ENCODE measurements at regions not wholly inside any gene's neighbourhood (a gene's known extent, or its start where the extent isn't known, plus 50 kb on each side); places are given as distances from the start of the nearest gene placed in this dataset.

- no peaks in the 10 kb centered on the region for H3K27me3 ChIP-seq
- H3K9me3 ChIP-seq (replicated peaks): no peaks in the 10 kb centered on the region
- no peaks in the 10 kb centered on the region for H3K36me3 ChIP-seq
- no peaks in the 10 kb centered on the region for H3K4me1 ChIP-seq
- H3K27ac ChIP-seq: no peak overlapping the region
- H3K4me3 ChIP-seq: no peak overlapping the region
- no peak for DNase-seq
Observed at GRCh38 chrX:7789200-7789599, 53.8 kb upstream of the VCX start.

- no peaks in the 10 kb centered on the region for H3K27me3 ChIP-seq
- no peaks in the 10 kb centered on the region for H3K9me3 ChIP-seq (replicated peaks)
- no peak for DNase-seq
- H3K4me3 ChIP-seq: no peak overlapping the region
- no peaks in the 10 kb centered on the region for H3K36me3 ChIP-seq
- H3K4me1 ChIP-seq: no peaks in the 10 kb centered on the region
- no peak overlapping the region for H3K27ac ChIP-seq
Observed at GRCh38 chrX:7788334-7788733, 54.6 kb upstream of the VCX start.

GRCh38 chrX:7787714-7788113 lies 55.3 kb upstream of the VCX start:
- Histone ChIP-seq H3K36me3 (no peaks in the 10 kb centered on the region), H3K27me3 (no peaks in the 10 kb centered on the region), H3K9me3 (replicated peaks) (no peaks in the 10 kb centered on the region), H3K27ac (no peak overlapping the region), H3K4me3 (no peak overlapping the region), H3K4me1 (no peaks in the 10 kb centered on the region)
- no peak for DNase-seq

- no peak overlapping the region for H3K27ac ChIP-seq
- no peak overlapping the region for H3K4me3 ChIP-seq
- no peak for DNase-seq
- no peaks in the 10 kb centered on the region for H3K36me3 ChIP-seq
- no peaks in the 10 kb centered on the region for H3K4me1 ChIP-seq
- H3K9me3 ChIP-seq (replicated peaks): no peaks in the 10 kb centered on the region
- H3K27me3 ChIP-seq: no peaks in the 10 kb centered on the region
Observed at GRCh38 chrX:7784580-7784979, 58.4 kb upstream of the VCX start.

- no peaks in the 10 kb centered on the region for H3K9me3 ChIP-seq (replicated peaks)
- H3K27me3 ChIP-seq: no peaks in the 10 kb centered on the region
- H3K4me1 ChIP-seq: no peaks in the 10 kb centered on the region
- H3K4me3 ChIP-seq: no peak overlapping the region
- no peak overlapping the region for H3K27ac ChIP-seq
- H3K36me3 ChIP-seq: no peaks in the 10 kb centered on the region
- DNase-seq: no peak
Observed at GRCh38 chrX:7779644-7780043, 63.3 kb upstream of the VCX start.

GRCh38 chrX:7775987-7776386 lies 67.0 kb upstream of the VCX start:
- H3K4me1 ChIP-seq: no peaks in the 10 kb centered on the region
- H3K4me3 ChIP-seq: no peak overlapping the region
- H3K9me3 ChIP-seq (replicated peaks): no peaks in the 10 kb centered on the region
- H3K27ac ChIP-seq: no peak overlapping the region
- no peak for DNase-seq
- no peaks in the 10 kb centered on the region for H3K27me3 ChIP-seq
- no peaks in the 10 kb centered on the region for H3K36me3 ChIP-seq

- Histone ChIP-seq H3K27ac (no peak overlapping the region), H3K27me3 (no peaks in the 10 kb centered on the region), H3K4me3 (no peak overlapping the region), H3K9me3 (replicated peaks) (no peaks in the 10 kb centered on the region), H3K4me1 (no peaks in the 10 kb centered on the region), H3K36me3 (no peaks in the 10 kb centered on the region)
- no peak for DNase-seq
Observed at GRCh38 chrX:7771788-7772438, 71.1 kb upstream of the VCX start.

GRCh38 chrX:7759830-7760229 lies 83.1 kb upstream of the VCX start:
- Histone ChIP-seq H3K4me1 (no peaks in the 10 kb centered on the region), H3K9me3 (replicated peaks) (no peaks in the 10 kb centered on the region), H3K36me3 (no peaks in the 10 kb centered on the region), H3K27ac (no peak overlapping the region), H3K4me3 (no peak overlapping the region), H3K27me3 (no peaks in the 10 kb centered on the region)
- no peak for DNase-seq

- no peak overlapping the region for H3K4me3 ChIP-seq
- H3K36me3 ChIP-seq: no peaks in the 10 kb centered on the region
- H3K27me3 ChIP-seq: no peaks in the 10 kb centered on the region
- H3K4me1 ChIP-seq: no peaks in the 10 kb centered on the region
- no peak overlapping the region for H3K27ac ChIP-seq
- no peak for DNase-seq
- H3K9me3 ChIP-seq (replicated peaks): no peaks in the 10 kb centered on the region
Observed at GRCh38 chrX:7746856-7747255, 96.1 kb upstream of the VCX start.

GRCh38 chrX:7730071-7730470 lies 112.9 kb upstream of the VCX start:
- DNase-seq: no peak
- H3K4me3 ChIP-seq: no peak overlapping the region
- H3K9me3 ChIP-seq (replicated peaks): no peaks in the 10 kb centered on the region
- no peaks in the 10 kb centered on the region for H3K36me3 ChIP-seq
- H3K27ac ChIP-seq: no peak overlapping the region
- no peaks in the 10 kb centered on the region for H3K27me3 ChIP-seq
- H3K4me1 ChIP-seq: no peaks in the 10 kb centered on the region

- Histone ChIP-seq H3K36me3 (no peaks in the 10 kb centered on the region), H3K27me3 (no peaks in the 10 kb centered on the region), H3K9me3 (replicated peaks) (no peaks in the 10 kb centered on the region), H3K4me3 (no peak overlapping the region), H3K4me1 (no peaks in the 10 kb centered on the region), H3K27ac (no peak overlapping the region)
- DNase-seq: no peak
Observed at GRCh38 chrX:7720519-7720918, 122.5 kb upstream of the VCX start.

GRCh38 chrX:7714351-7714750 lies 128.6 kb upstream of the VCX start:
- DNase-seq: no peak
- Histone ChIP-seq H3K27me3 (no peaks in the 10 kb centered on the region), H3K9me3 (replicated peaks) (no peaks in the 10 kb centered on the region), H3K36me3 (no peaks in the 10 kb centered on the region), H3K4me3 (no peak overlapping the region), H3K4me1 (no peaks in the 10 kb centered on the region), H3K27ac (no peak overlapping the region)

- H3K27me3 ChIP-seq: no peaks in the 10 kb centered on the region
- H3K4me1 ChIP-seq: no peaks in the 10 kb centered on the region
- H3K9me3 ChIP-seq (replicated peaks): no peaks in the 10 kb centered on the region
- H3K4me3 ChIP-seq: no peak overlapping the region
- no peak overlapping the region for H3K27ac ChIP-seq
- no peak for DNase-seq
- no peaks in the 10 kb centered on the region for H3K36me3 ChIP-seq
Observed at GRCh38 chrX:7711167-7711566, 131.8 kb upstream of the VCX start.

- Histone ChIP-seq H3K4me1 (no peaks in the 10 kb centered on the region), H3K36me3 (no peaks in the 10 kb centered on the region), H3K27ac (no peak overlapping the region), H3K4me3 (no peak overlapping the region), H3K27me3 (no peaks in the 10 kb centered on the region), H3K9me3 (replicated peaks) (no peaks in the 10 kb centered on the region)
- no peak for DNase-seq
Observed at GRCh38 chrX:7709845-7710244, 133.1 kb upstream of the VCX start.

GRCh38 chrX:7706032-7706431 lies 136.9 kb upstream of the VCX start:
- Histone ChIP-seq H3K27ac (no peak overlapping the region), H3K36me3 (no peaks in the 10 kb centered on the region), H3K4me1 (no peaks in the 10 kb centered on the region), H3K9me3 (replicated peaks) (no peaks in the 10 kb centered on the region), H3K27me3 (no peaks in the 10 kb centered on the region), H3K4me3 (no peak overlapping the region)
- peak in 1 of 2 experiments; percentile 22 for DNase-seq

- no peaks in the 10 kb centered on the region for H3K4me1 ChIP-seq
- DNase-seq: no peak
- H3K9me3 ChIP-seq (replicated peaks): no peaks in the 10 kb centered on the region
- H3K27me3 ChIP-seq: no peaks in the 10 kb centered on the region
- H3K27ac ChIP-seq: no peak overlapping the region
- no peak overlapping the region for H3K4me3 ChIP-seq
- no peaks in the 10 kb centered on the region for H3K36me3 ChIP-seq
Observed at GRCh38 chrX:7704205-7704604, 138.8 kb upstream of the VCX start.

All from SJCRH30 (cell line).